GM12891 (cell line): ENCODE measurements at regions not wholly inside any gene's neighbourhood (a gene's known extent, or its start where the extent isn't known, plus 50 kb on each side); places are given as distances from the start of the nearest gene placed in this dataset.

Source experiments
- DNase-seq: peaks from one replicate; pipeline ENCODE4 v3.0.0; 2011; ENCODE audit warnings: low spot score; ENCODE audit not compliant: insufficient read length
- FAIRE-seq: peaks from 2 replicates; lab custom pipeline; 2011; peaks lifted over from hg19 to GRCh38; lab: Jason Lieb, UNC
- PAX5 ChIP-seq: IDR thresholded peaks from 2 replicates; pipeline ENCODE4 v1.6.1; 2011; ENCODE audit warnings: low read length, moderate library complexity, mild to moderate bottlenecking; ENCODE audit not compliant: insufficient read depth, severe bottlenecking
- POLR2A ChIP-seq: IDR thresholded peaks from 2 replicates; pipeline ENCODE4 v1.6.1; 2011; ENCODE audit warnings: low read depth, low read length, control low read depth
- POLR2AphosphoS5 ChIP-seq: IDR thresholded peaks from 2 replicates; pipeline ENCODE4 v1.6.1; 2011; ENCODE audit warnings: low read depth, low read length, control low read depth
- POU2F2 ChIP-seq: IDR thresholded peaks from 2 replicates; pipeline ENCODE4 v1.6.1; 2011; ENCODE audit warnings: low read depth, mild to moderate bottlenecking, control low read depth, low read length, moderate library complexity
- SPI1 ChIP-seq: IDR thresholded peaks from 2 replicates; pipeline ENCODE4 v1.6.1; 2011; ENCODE audit warnings: low read depth, low read length, control low read depth
- TAF1 ChIP-seq: IDR thresholded peaks from 2 replicates; pipeline ENCODE4 v1.6.1; 2011; ENCODE audit warnings: low read depth, low read length, control low read depth

- no peak for FAIRE-seq
- TF ChIP-seq PAX5 (no peak), POLR2AphosphoS5 (no peak), POU2F2 (no peak), POLR2A (no peak), SPI1 (no peak), TAF1 (no peak)
- DNase-seq = no peak
Measured at GRCh38 chr16:75836347-75837010, 110.2 kb upstream of the CPHXL start.

- DNase-seq (no peak), FAIRE-seq (no peak)
- no peak for TF ChIP-seq PAX5
- no peak for TF ChIP-seq SPI1
- no peak for TF ChIP-seq TAF1
- TF ChIP-seq POLR2A = no peak
- TF ChIP-seq POU2F2 = no peak
- no peak for TF ChIP-seq POLR2AphosphoS5
Measured at GRCh38 chr16:75837264-75837663, 111.0 kb upstream of the CPHXL start.

GRCh38 chr16:75837681-75838080, 111.4 kb upstream of the CPHXL start:
- FAIRE-seq (no peak), DNase-seq (no peak)
- no peak for TF ChIP-seq TAF1
- no peak for TF ChIP-seq PAX5
- TF ChIP-seq POLR2AphosphoS5 = no peak
- no peak for TF ChIP-seq POU2F2
- no peak for TF ChIP-seq POLR2A

GRCh38 chr16:75841517-75841916, 115.2 kb upstream of the CPHXL start:
- DNase-seq = no peak
- no peak for FAIRE-seq
- no peak for TF ChIP-seq PAX5
- TF ChIP-seq SPI1 = no peak
- TF ChIP-seq POU2F2 = no peak
- TF ChIP-seq POLR2AphosphoS5 = no peak
- no peak for TF ChIP-seq TAF1
- TF ChIP-seq POLR2A = no peak

- DNase-seq (no peak), FAIRE-seq (no peak)
- TF ChIP-seq PAX5 (no peak), SPI1 (no peak), TAF1 (no peak), POLR2A (no peak), POLR2AphosphoS5 (no peak), POU2F2 (no peak)
Measured at GRCh38 chr16:75847172-75847571, 120.9 kb upstream of the CPHXL start.

GRCh38 chr16:75854152-75854551, 127.9 kb upstream of the CPHXL start:
- no peak for FAIRE-seq
- TF ChIP-seq PAX5 (no peak), SPI1 (no peak), POLR2A (no peak), TAF1 (no peak), POLR2AphosphoS5 (no peak)
- no peak for DNase-seq

- TF ChIP-seq TAF1 = no peak
- TF ChIP-seq POU2F2 = no peak
- TF ChIP-seq PAX5 = no peak
- no peak for TF ChIP-seq POLR2A
- TF ChIP-seq POLR2AphosphoS5 = no peak
- no peak for TF ChIP-seq SPI1
- FAIRE-seq (no peak), DNase-seq (no peak)
Measured at GRCh38 chr16:75860326-75861053, 134.2 kb upstream of the CPHXL start.

GRCh38 chr16:75861311-75862097, 135.2 kb upstream of the CPHXL start:
- no peak for TF ChIP-seq PAX5
- TF ChIP-seq POU2F2 = no peak
- no peak for TF ChIP-seq POLR2A
- TF ChIP-seq SPI1 = no peak
- TF ChIP-seq TAF1 = no peak
- no peak for TF ChIP-seq POLR2AphosphoS5
- DNase-seq (no peak), FAIRE-seq (no peak)

GRCh38 chr16:75862098-75862386, 135.8 kb upstream of the CPHXL start:
- no peak for FAIRE-seq

More at GRCh38 chr16:75862098-75862386, 135.8 kb upstream of the CPHXL start:
- DNase-seq = no peak
- TF ChIP-seq POLR2A (no peak), SPI1 (no peak), POU2F2 (no peak), TAF1 (no peak), PAX5 (no peak), POLR2AphosphoS5 (no peak)
